Type B pancreatic cell (in vitro differentiated cells): ENCODE measurements at regions not wholly inside any gene's neighbourhood (a gene's known extent, or its start where the extent isn't known, plus 50 kb on each side); places are given as distances from the start of the nearest gene placed in this dataset.

Experiments used
- DNase-seq: peaks from one replicate; pipeline ENCODE4 v3.0.0; 2021; ENCODE audit warnings: mixed read lengths; ENCODE audit not compliant: unreplicated experiment; ENCODE audit errors: extremely low spot score
- H3K27ac Mint-ChIP-seq: 2 replicates; pipeline ENCODE4 v1.8.0; 2021; ENCODE audit warnings: mild to moderate bottlenecking, mixed read lengths
- H3K27me3 Mint-ChIP-seq: 2 replicates; pipeline ENCODE4 v1.8.0; 2021; ENCODE audit warnings: mixed read lengths
- H3K36me3 Mint-ChIP-seq: 2 replicates; pipeline ENCODE4 v1.8.0; 2021; ENCODE audit warnings: mixed read lengths
- H3K4me1 Mint-ChIP-seq: one replicate; pipeline ENCODE4 v1.8.0; 2021; ENCODE audit warnings: mixed read lengths; ENCODE audit not compliant: unreplicated experiment
- H3K4me3 Mint-ChIP-seq: 2 replicates; pipeline ENCODE4 v1.8.0; 2021; ENCODE audit warnings: mild to moderate bottlenecking, mixed read lengths
- H3K9me3 Mint-ChIP-seq: 2 replicates; pipeline ENCODE4 v1.8.0; 2021; ENCODE audit warnings: mixed read lengths
- CTCF ChIP-seq: fragments of 200-600 bp; sonication (generic); conservative IDR thresholded peaks from 2 replicates; pipeline ENCODE4 v1.5.0; 2021; ENCODE audit warnings: antibody characterized with exemption, mild to moderate bottlenecking

- H3K36me3 Mint-ChIP-seq, result no peaks in the 10 kb centered on the region
- H3K27ac Mint-ChIP-seq, result no peak overlapping the region
- DNase-seq, result no peak
- no peak for TF ChIP-seq CTCF
- H3K4me3 Mint-ChIP-seq, result no peak overlapping the region
- no peaks in the 10 kb centered on the region for H3K4me1 Mint-ChIP-seq
- no peaks in the 10 kb centered on the region for H3K9me3 Mint-ChIP-seq
- H3K27me3 Mint-ChIP-seq, result no peaks in the 10 kb centered on the region
Observed at GRCh38 chr1:2893473-2894120, 92.1 kb upstream of the TTC34 start.

GRCh38 chr1:2894381-2895041 lies 93.0 kb upstream of the TTC34 start:
- Mint-ChIP-seq H3K27ac (no peak overlapping the region), H3K9me3 (no peaks in the 10 kb centered on the region), H3K36me3 (no peaks in the 10 kb centered on the region), H3K27me3 (no peaks in the 10 kb centered on the region), H3K4me3 (no peak overlapping the region), H3K4me1 (no peaks in the 10 kb centered on the region)
- TF ChIP-seq CTCF, result no peak
- no peak for DNase-seq

GRCh38 chr1:2896824-2897223 lies 95.3 kb upstream of the TTC34 start:
- TF ChIP-seq CTCF, result no peak
- H3K27ac Mint-ChIP-seq, result no peak overlapping the region
- no peak overlapping the region for H3K4me3 Mint-ChIP-seq
- no peaks in the 10 kb centered on the region for H3K36me3 Mint-ChIP-seq
- no peaks in the 10 kb centered on the region for H3K27me3 Mint-ChIP-seq
- H3K4me1 Mint-ChIP-seq, result no peaks in the 10 kb centered on the region
- no peaks in the 10 kb centered on the region for H3K9me3 Mint-ChIP-seq
- no peak for DNase-seq

- no peak for TF ChIP-seq CTCF
- Mint-ChIP-seq H3K27ac (no peak overlapping the region), H3K4me1 (no peaks in the 10 kb centered on the region), H3K4me3 (no peak overlapping the region), H3K36me3 (no peaks in the 10 kb centered on the region), H3K27me3 (no peaks in the 10 kb centered on the region), H3K9me3 (no peaks in the 10 kb centered on the region)
- DNase-seq, result no peak
Observed at GRCh38 chr1:2903226-2903625, 101.7 kb upstream of the TTC34 start.

GRCh38 chr1:2904191-2904590 lies 102.7 kb upstream of the TTC34 start:
- TF ChIP-seq CTCF, result no peak
- Mint-ChIP-seq H3K36me3 (no peaks in the 10 kb centered on the region), H3K27me3 (no peaks in the 10 kb centered on the region), H3K4me1 (no peaks in the 10 kb centered on the region), H3K9me3 (no peaks in the 10 kb centered on the region), H3K27ac (no peak overlapping the region), H3K4me3 (no peak overlapping the region)
- DNase-seq, result no peak
